ENCODE measurements at regions not wholly inside any gene's neighbourhood (a gene's known extent, or its start where the extent isn't known, plus 50 kb on each side); places are given as distances from the start of the nearest gene placed in this dataset.

GRCh38 chr13:80030491-80030890 is 310.4 kb downstream of the SPRY2 start:
- TF ChIP-seq CTCF (IDR thresholded peaks at IDR 0.05) (peak in 1 of 4 experiments; percentile 17), POLR2A (IDR thresholded peaks at IDR 0.05) (no peak), POLR2AphosphoS5 (IDR thresholded peaks at IDR 0.05) (no peak)

Data from gastroesophageal sphincter (tissue), 3 donors.